ENCODE measurements at regions not wholly inside any gene's neighbourhood (a gene's known extent, or its start where the extent isn't known, plus 50 kb on each side); places are given as distances from the start of the nearest gene placed in this dataset.

DNA sequence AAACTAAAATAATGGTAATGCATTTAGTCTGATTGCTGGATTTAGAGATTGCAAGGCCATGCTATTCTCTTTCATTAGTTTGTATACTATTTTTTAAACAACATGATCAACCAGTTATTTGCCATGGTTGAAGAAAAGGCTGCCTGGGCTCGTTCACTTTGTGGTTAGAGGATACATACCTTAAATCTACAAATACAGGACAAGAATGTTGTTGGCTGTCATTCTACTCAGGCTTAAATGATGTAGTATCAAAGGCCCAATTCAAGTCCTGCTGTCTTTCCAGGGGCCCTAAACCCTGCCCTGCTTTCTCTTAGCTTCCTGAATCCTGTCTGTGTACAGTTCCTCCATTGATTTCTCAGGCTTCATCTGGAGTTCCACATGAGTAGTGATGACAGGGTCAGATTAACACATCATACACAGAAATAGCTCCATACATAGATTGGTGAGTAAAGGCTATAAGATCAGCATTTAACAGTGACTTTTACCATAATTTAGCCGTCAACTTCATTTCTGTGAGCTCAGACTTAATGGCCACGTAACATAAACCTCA is 114.9 kb upstream of the GPRIN3 start:
- Histone ChIP-seq H3K4me1 (ENCODE audit: control insufficient read depth, insufficient read depth, low read length) (no peaks in the 10 kb centered on the region), H3K4me3 (ENCODE audit: low read length) (no peak overlapping the region), H3K36me3 (ENCODE audit: control insufficient read depth, insufficient read depth, low read length) (no peaks in the 10 kb centered on the region), H3K9me3 (ENCODE audit: control insufficient read depth, low read length) (no peaks in the 10 kb centered on the region), H3K27ac (ENCODE audit: low read depth, low read length) (no peak overlapping the region), H3K27me3 (ENCODE audit: control insufficient read depth, insufficient read depth, low read length, poor library complexity, severe bottlenecking) (no peaks in the 10 kb centered on the region), H3K9ac (ENCODE audit: extremely low read depth, low read length, poor library complexity, severe bottlenecking) (no peak overlapping the region)
- peaks cover 6% of the 10 kb centered on the region for H3K4me1 Mint-ChIP-seq
- TF ChIP-seq, protein P1, sequence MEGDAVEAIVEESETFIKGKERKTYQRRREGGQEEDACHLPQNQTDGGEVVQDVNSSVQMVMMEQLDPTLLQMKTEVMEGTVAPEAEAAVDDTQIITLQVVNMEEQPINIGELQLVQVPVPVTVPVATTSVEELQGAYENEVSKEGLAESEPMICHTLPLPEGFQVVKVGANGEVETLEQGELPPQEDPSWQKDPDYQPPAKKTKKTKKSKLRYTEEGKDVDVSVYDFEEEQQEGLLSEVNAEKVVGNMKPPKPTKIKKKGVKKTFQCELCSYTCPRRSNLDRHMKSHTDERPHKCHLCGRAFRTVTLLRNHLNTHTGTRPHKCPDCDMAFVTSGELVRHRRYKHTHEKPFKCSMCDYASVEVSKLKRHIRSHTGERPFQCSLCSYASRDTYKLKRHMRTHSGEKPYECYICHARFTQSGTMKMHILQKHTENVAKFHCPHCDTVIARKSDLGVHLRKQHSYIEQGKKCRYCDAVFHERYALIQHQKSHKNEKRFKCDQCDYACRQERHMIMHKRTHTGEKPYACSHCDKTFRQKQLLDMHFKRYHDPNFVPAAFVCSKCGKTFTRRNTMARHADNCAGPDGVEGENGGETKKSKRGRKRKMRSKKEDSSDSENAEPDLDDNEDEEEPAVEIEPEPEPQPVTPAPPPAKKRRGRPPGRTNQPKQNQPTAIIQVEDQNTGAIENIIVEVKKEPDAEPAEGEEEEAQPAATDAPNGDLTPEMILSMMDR (conservative IDR thresholded peaks at IDR 0.05) = no peak
- DNase-seq = no peak
- no peaks in the 10 kb centered on the region for H3K9me3 Mint-ChIP-seq
- no peak overlapping the region for H3K4me3 Mint-ChIP-seq
- 85 to 100% methylated on average over 2 to 3 of the region's 3 CpGs for WGBS, 2 experiments (ENCODE audit: insufficient coverage in 1 of 2, insufficient read length in 1 of 2)
- H3K27ac Mint-ChIP-seq = no peak overlapping the region
- H3K27me3 Mint-ChIP-seq (ENCODE audit: insufficient read depth) = peaks cover 2% of the 10 kb centered on the region
- H3K36me3 Mint-ChIP-seq (ENCODE audit: low read depth) = no peaks in the 10 kb centered on the region

DNA sequence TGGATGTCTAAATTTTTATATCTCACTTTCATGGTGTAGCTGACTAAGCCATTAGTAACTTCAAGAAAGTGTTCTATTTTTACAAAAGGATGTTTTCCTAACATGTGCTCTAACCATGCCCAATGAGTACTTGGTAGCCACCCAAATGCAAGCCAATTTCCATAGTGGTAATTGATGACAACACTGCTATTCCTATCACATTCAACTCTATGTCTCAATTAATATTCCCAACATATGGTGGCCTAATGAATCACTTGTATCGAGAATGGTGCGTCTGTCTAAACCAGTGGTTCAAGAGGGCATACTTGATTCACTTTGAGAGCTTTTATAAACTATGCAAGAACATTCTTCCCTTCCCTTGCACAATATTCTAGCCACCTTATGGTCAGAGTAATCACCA is 112.9 kb upstream of the GPRIN3 start:
- peaks cover 6% of the 10 kb centered on the region for H3K4me1 Mint-ChIP-seq
- H3K9me3 Mint-ChIP-seq = no peaks in the 10 kb centered on the region
- no peak overlapping the region for H3K4me3 ChIP-seq (ENCODE audit: low read length)
- no peak for DNase-seq
- no peaks in the 10 kb centered on the region for H3K4me1 ChIP-seq (ENCODE audit: control insufficient read depth, insufficient read depth, low read length)
- H3K36me3 Mint-ChIP-seq (ENCODE audit: low read depth) = no peaks in the 10 kb centered on the region
- no peaks in the 10 kb centered on the region for H3K27me3 ChIP-seq (ENCODE audit: control insufficient read depth, insufficient read depth, low read length, poor library complexity, severe bottlenecking)
- no peaks in the 10 kb centered on the region for H3K9me3 ChIP-seq (ENCODE audit: control insufficient read depth, low read length)
- TF ChIP-seq, protein P1 (conservative IDR thresholded peaks at IDR 0.05) = no peak
- no peak overlapping the region for H3K9ac ChIP-seq (ENCODE audit: extremely low read depth, low read length, poor library complexity, severe bottlenecking)
- peaks cover 2% of the 10 kb centered on the region for H3K27me3 Mint-ChIP-seq (ENCODE audit: insufficient read depth)
- H3K36me3 ChIP-seq (ENCODE audit: control insufficient read depth, insufficient read depth, low read length) = no peaks in the 10 kb centered on the region
- no peak overlapping the region for H3K4me3 Mint-ChIP-seq
- H3K27ac ChIP-seq (ENCODE audit: low read depth, low read length) = no peak overlapping the region
- WGBS, 2 experiments (ENCODE audit: insufficient coverage in 1 of 2, insufficient read length in 1 of 2) = 92 to 95% methylated on average over 2 of the region's 2 CpGs
- H3K27ac Mint-ChIP-seq = no peak overlapping the region

DNA sequence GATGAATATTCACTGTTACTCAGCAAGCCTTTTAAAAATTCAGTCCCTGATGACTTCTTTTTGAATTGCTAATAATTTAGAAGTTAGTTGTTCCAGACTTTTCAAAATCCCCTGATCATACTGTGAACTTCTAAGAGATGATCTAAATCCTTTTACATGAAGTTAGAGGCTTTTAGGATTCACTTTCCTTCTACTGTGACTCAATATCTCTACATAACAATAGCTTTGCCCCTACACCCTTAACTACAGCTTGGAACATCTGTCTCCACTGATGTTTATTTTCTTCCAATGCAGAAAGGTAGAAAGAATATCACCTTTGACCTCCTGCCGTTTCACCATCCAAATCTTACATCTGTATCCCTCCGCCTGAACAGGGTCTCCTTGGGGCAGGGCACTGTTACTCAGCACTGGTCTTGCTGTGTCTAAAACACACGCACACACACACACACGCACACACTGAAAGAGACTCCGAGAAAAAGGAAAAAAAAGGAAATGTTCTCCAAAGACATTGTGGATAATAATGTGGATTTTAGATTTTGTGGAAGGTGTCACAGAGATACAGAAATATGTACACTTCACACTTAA is 111.6 kb upstream of the GPRIN3 start:
- H3K4me3 ChIP-seq (ENCODE audit: low read length) = no peak overlapping the region

More for the DNA sequence above, 111.6 kb upstream of the GPRIN3 start:
- H3K9me3 Mint-ChIP-seq = no peaks in the 10 kb centered on the region
- no peaks in the 10 kb centered on the region for H3K36me3 ChIP-seq (ENCODE audit: control insufficient read depth, insufficient read depth, low read length)
- H3K4me1 Mint-ChIP-seq = peaks cover 6% of the 10 kb centered on the region
- no peaks in the 10 kb centered on the region for H3K9me3 ChIP-seq (ENCODE audit: control insufficient read depth, low read length)
- TF ChIP-seq, protein P1 (conservative IDR thresholded peaks at IDR 0.05) = no peak
- no peaks in the 10 kb centered on the region for H3K27me3 ChIP-seq (ENCODE audit: control insufficient read depth, insufficient read depth, low read length, poor library complexity, severe bottlenecking)
- H3K36me3 Mint-ChIP-seq (ENCODE audit: low read depth) = no peaks in the 10 kb centered on the region
- H3K27ac Mint-ChIP-seq = no peak overlapping the region
- H3K4me1 ChIP-seq (ENCODE audit: control insufficient read depth, insufficient read depth, low read length) = no peaks in the 10 kb centered on the region
- H3K27me3 Mint-ChIP-seq (ENCODE audit: insufficient read depth) = peaks cover 2% of the 10 kb centered on the region
- no peak overlapping the region for H3K27ac ChIP-seq (ENCODE audit: low read depth, low read length)
- no peak overlapping the region for H3K4me3 Mint-ChIP-seq
- no peak overlapping the region for H3K9ac ChIP-seq (ENCODE audit: extremely low read depth, low read length, poor library complexity, severe bottlenecking)
- WGBS, 2 experiments (ENCODE audit: insufficient coverage in 1 of 2, insufficient read length in 1 of 2) = 90% methylated on average over 5 of the region's 5 CpGs; no CpG with 5 or more reads in 1 of the 2 experiments
- DNase-seq = no peak
